GM12892 (cell line): ENCODE measurements at regions not wholly inside any gene's neighbourhood (a gene's known extent, or its start where the extent isn't known, plus 50 kb on each side); places are given as distances from the start of the nearest gene placed in this dataset.

Source experiments
- POLR2A ChIP-seq: IDR thresholded peaks from 2 replicates; pipeline ENCODE4 v1.6.1; 2011; ENCODE audit warnings: low read depth, low read length, control low read depth
- POLR2AphosphoS5 ChIP-seq: IDR thresholded peaks from 2 replicates; pipeline ENCODE4 v1.6.1; 2011; ENCODE audit warnings: low read depth, low read length, control low read depth

GRCh38 chr12:98419795-98420404, 95.5 kb upstream of the TMPO start:
- TF ChIP-seq POLR2A, result no peak
- no peak for TF ChIP-seq POLR2AphosphoS5
